CD4-positive, alpha-beta T cell (primary cell): ENCODE measurements at regions not wholly inside any gene's neighbourhood (a gene's known extent, or its start where the extent isn't known, plus 50 kb on each side); places are given as distances from the start of the nearest gene placed in this dataset.

Source experiments
- ATAC-seq: fragments of 200-7000 bp; cut with Tn5 transposase; one replicate; pipeline ENCODE4 v1.10.0; 2022; ENCODE audit warnings: mild to moderate bottlenecking; ENCODE audit not compliant: poor library complexity
- CTCF ChIA-PET: fragments of 350-600 bp; sonication (Branson Sonifier 250); formaldehyde crosslinking; loops from one replicate; lab custom pipeline; 2021; ENCODE audit warnings: antibody characterized with exemption, inconsistent platforms; lab: Charles Lee
- POLR2A ChIA-PET: fragments of 350-600 bp; sonication (Branson Sonifier 250); formaldehyde crosslinking; loops from one replicate; lab custom pipeline; 2021; ENCODE audit warnings: antibody characterized with exemption, inconsistent platforms; lab: Charles Lee
- DNase-seq, 14 experiments: peaks; one replicate each; pipeline ENCODE4 v3.0.0-alpha.2; 2013 to 2020; ENCODE audit warnings: mixed read lengths in 2 of 14
- H3K27ac ChIP-seq, 2 donors: one replicate each; pipeline versions ENCODE4 v1.5.1 to v1.7.0; 2013; ENCODE audit warnings: low read length in 2 of 2, low read depth in 1 of 2, mild to moderate bottlenecking in 1 of 2
- H3K27me3 ChIP-seq, 2 experiments: 1 replicate in 1 of 2; 2 replicates in 1 of 2; pipeline versions ENCODE4 v1.6.1 to v1.7.0; 2013; ENCODE audit warnings: low read length in 2 of 2, control low read depth in 1 of 2, mild to moderate bottlenecking in 1 of 2, moderate library complexity in 1 of 2; ENCODE audit not compliant: insufficient read depth in 2 of 2, control insufficient read depth in 1 of 2
- H3K36me3 ChIP-seq: one replicate; pipeline ENCODE4 v1.6.1; 2013; ENCODE audit warnings: low read length, control low read depth; ENCODE audit not compliant: insufficient read depth
- H3K4me1 ChIP-seq: one replicate; pipeline ENCODE4 v1.6.1; 2013; ENCODE audit warnings: low read length, control low read depth; ENCODE audit not compliant: insufficient read depth
- H3K4me3 ChIP-seq: one replicate; pipeline ENCODE4 v1.5.1; 2013; ENCODE audit warnings: mild to moderate bottlenecking, low read length, moderate library complexity
- H3K9me3 ChIP-seq, 2 experiments: 1 replicate in 1 of 2; 2 replicates in 1 of 2; pipeline versions ENCODE4 v1.6.1 to v1.7.0; 2013; ENCODE audit warnings: low read length in 2 of 2, mild to moderate bottlenecking in 2 of 2, control low read depth in 1 of 2, moderate library complexity in 1 of 2; ENCODE audit not compliant: control insufficient read depth in 1 of 2, insufficient read depth in 1 of 2
- H3K27ac Mint-ChIP-seq: one replicate; pipeline ENCODE4 v1.8.0; 2020; ENCODE audit warnings: mixed read lengths
- H3K27me3 Mint-ChIP-seq: one replicate; pipeline ENCODE4 v1.8.0; 2021; ENCODE audit warnings: mixed read lengths
- H3K36me3 Mint-ChIP-seq: one replicate; pipeline ENCODE4 v1.8.0; 2021; ENCODE audit warnings: low read depth, mixed read lengths
- H3K4me1 Mint-ChIP-seq: one replicate; pipeline ENCODE4 v1.8.0; 2021; ENCODE audit warnings: low read depth, mixed read lengths
- H3K4me3 Mint-ChIP-seq: one replicate; pipeline ENCODE4 v1.8.0; 2020; ENCODE audit warnings: mild to moderate bottlenecking, mixed read lengths
- H3K9me3 Mint-ChIP-seq: one replicate; pipeline ENCODE4 v1.8.0; 2020; ENCODE audit warnings: mixed read lengths
- intact Hi-C, 2 experiments: fragments of 100-400 bp; cut with DNase I in 1 of 2; cut with micrococcal nuclease in 1 of 2; formaldehyde crosslinking; loops; one replicate each; pipeline versions ENCODE4 v1.15.1 to v1.9.0; 2023 to 2025; cut with DNase I, micrococcal nuclease
- TF ChIP-seq, protein P1 (sequence below): fragments of 200-600 bp; IDR thresholded peaks from one replicate; pipeline ENCODE4 v1.8.0; 2022; ENCODE audit warnings: antibody characterized with exemption, mild to moderate bottlenecking

DNA sequence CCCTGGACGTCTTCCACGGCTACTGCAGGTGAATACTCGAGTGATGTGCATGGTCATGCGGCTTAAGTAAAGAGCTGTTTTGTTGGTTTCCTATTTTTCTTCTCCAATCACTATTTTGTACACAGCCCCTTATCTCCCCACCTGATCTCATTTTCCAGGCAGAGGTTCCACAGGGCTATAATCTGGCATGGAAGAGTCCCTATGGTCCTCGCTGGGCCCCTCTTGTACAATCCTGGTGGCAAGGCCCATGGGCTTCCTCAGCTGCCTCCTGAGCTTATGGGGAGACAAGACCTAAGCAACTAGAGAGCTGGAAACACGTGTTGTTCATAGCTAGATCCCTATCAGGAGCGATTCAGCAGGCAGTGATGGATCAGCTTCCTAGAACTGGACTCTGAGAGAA is 181.3 kb upstream of the ADO start:
- H3K4me3 Mint-ChIP-seq: no peak overlapping the region
- H3K27ac Mint-ChIP-seq: no peak overlapping the region
- no peaks in the 10 kb centered on the region for H3K27me3 Mint-ChIP-seq
- DNase-seq (no peak), ATAC-seq (no peak)
- CTCF ChIA-PET: interaction anchor here (0.7 to 1.5 kb wide), 2 partner anchors 12 to 535 kb away, joined by 3 to 6 read pairs; no protein-coding TSS in a partner anchor
- POLR2A ChIA-PET: interaction anchor here (0.7 to 1.0 kb wide), 2 partner anchors 8 to 13 kb away, joined by 3 to 4 read pairs; no protein-coding TSS in a partner anchor
- Histone ChIP-seq H3K4me3 (no peak overlapping the region), H3K4me1 (no peaks in the 10 kb centered on the region), H3K9me3 (no peaks in the 10 kb centered on the region), H3K36me3 (no peaks in the 10 kb centered on the region), H3K27me3 (no peaks in the 10 kb centered on the region), H3K27ac (no peak overlapping the region)
- intact Hi-C loops: no loop called here
- no peaks in the 10 kb centered on the region for H3K9me3 Mint-ChIP-seq
- H3K4me1 Mint-ChIP-seq: no peaks in the 10 kb centered on the region
- no peaks in the 10 kb centered on the region for H3K36me3 Mint-ChIP-seq
- TF ChIP-seq, protein P1, sequence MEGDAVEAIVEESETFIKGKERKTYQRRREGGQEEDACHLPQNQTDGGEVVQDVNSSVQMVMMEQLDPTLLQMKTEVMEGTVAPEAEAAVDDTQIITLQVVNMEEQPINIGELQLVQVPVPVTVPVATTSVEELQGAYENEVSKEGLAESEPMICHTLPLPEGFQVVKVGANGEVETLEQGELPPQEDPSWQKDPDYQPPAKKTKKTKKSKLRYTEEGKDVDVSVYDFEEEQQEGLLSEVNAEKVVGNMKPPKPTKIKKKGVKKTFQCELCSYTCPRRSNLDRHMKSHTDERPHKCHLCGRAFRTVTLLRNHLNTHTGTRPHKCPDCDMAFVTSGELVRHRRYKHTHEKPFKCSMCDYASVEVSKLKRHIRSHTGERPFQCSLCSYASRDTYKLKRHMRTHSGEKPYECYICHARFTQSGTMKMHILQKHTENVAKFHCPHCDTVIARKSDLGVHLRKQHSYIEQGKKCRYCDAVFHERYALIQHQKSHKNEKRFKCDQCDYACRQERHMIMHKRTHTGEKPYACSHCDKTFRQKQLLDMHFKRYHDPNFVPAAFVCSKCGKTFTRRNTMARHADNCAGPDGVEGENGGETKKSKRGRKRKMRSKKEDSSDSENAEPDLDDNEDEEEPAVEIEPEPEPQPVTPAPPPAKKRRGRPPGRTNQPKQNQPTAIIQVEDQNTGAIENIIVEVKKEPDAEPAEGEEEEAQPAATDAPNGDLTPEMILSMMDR: no peak

DNA sequence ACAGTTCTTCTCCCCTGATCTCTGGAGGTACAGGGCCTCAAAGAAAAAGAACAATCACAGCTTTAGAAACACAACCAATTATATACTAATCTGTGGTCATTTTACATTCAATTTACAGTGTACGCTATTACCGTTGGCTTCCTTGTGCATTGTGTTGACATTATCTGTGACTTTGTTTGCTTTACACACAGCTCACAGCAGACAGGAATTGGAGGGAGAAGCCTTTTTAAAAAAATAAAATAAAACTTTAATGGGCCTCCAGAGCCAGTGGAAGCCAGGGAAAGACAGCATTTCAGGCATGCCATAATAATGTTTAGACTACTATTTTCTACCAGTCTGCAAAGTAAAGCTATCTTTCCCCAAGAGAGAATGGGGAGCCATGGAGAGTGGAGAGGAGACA is 179.0 kb upstream of the ADO start:
- ATAC-seq (no peak), DNase-seq (no peak)
- no peak overlapping the region for H3K27ac ChIP-seq
- H3K9me3 ChIP-seq: no peaks in the 10 kb centered on the region
- intact Hi-C loops: loop anchor here in 1 of 2 experiments (5.0 kb wide), 1 partner anchor 1853 kb away; no protein-coding TSS in a partner anchor
- Mint-ChIP-seq H3K27ac (no peak overlapping the region), H3K4me1 (no peaks in the 10 kb centered on the region), H3K27me3 (no peaks in the 10 kb centered on the region), H3K9me3 (no peaks in the 10 kb centered on the region), H3K36me3 (no peaks in the 10 kb centered on the region), H3K4me3 (no peak overlapping the region)
- no peaks in the 10 kb centered on the region for H3K36me3 ChIP-seq
- no peaks in the 10 kb centered on the region for H3K27me3 ChIP-seq
- CTCF ChIA-PET: interaction anchor here (2.5 kb wide), 1 partner anchor 193 kb away, joined by 5 read pairs; no protein-coding TSS in a partner anchor
- TF ChIP-seq, protein P1: no peak
- POLR2A ChIA-PET: no interaction called here
- no peaks in the 10 kb centered on the region for H3K4me1 ChIP-seq
- no peak overlapping the region for H3K4me3 ChIP-seq

DNA sequence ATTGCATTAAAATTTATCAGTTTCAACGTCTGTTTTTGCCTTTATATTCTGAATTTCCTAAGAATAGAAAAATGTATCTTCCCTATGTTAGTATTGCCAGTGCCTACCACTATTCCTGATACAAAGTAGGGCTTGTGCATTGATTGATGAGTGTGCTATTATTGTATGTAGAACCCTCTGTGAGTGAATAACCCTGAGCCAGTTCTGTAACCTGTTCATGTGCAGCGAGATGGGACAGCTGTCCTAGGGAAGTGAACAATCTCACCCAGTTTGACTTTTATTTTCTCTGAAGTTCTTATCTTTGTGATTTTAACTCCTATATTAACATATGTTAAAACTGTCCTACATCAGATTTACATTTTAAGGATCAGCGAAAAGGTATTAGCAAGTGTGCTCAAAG is 178.4 kb upstream of the ADO start:
- Mint-ChIP-seq H3K36me3 (no peaks in the 10 kb centered on the region), H3K27me3 (no peaks in the 10 kb centered on the region), H3K4me3 (no peak overlapping the region), H3K9me3 (no peaks in the 10 kb centered on the region), H3K4me1 (peaks cover under 1% of the 10 kb centered on the region), H3K27ac (no peak overlapping the region)
- CTCF ChIA-PET: interaction anchor here (2.5 kb wide), 1 partner anchor 192 kb away, joined by 5 read pairs; no protein-coding TSS in a partner anchor
- Histone ChIP-seq H3K4me1 (no peaks in the 10 kb centered on the region), H3K27ac (no peak overlapping the region), H3K4me3 (no peak overlapping the region), H3K36me3 (no peaks in the 10 kb centered on the region), H3K27me3 (no peaks in the 10 kb centered on the region), H3K9me3 (no peaks in the 10 kb centered on the region)
- ATAC-seq (no peak), DNase-seq (no peak)
- POLR2A ChIA-PET: no interaction called here
- intact Hi-C loops: loop anchor here in 1 of 2 experiments (5.0 kb wide), 1 partner anchor 1854 kb away; no protein-coding TSS in a partner anchor
- TF ChIP-seq, protein P1: no peak
